Thyroid gland (tissue), 4 donors: ENCODE measurements at regions not wholly inside any gene's neighbourhood (a gene's known extent, or its start where the extent isn't known, plus 50 kb on each side); places are given as distances from the start of the nearest gene placed in this dataset.

Experiments used
- DNase-seq, 2 donors: peaks; one replicate each; pipeline ENCODE4 v3.0.0-alpha.2; 2019
- H3K27ac ChIP-seq, 3 donors: fragments of 200-600 bp; sonication (generic); 1 replicate in 2 of 3; 2 replicates in 1 of 3; pipeline ENCODE4 v1.5.1; 2016 to 2019; ENCODE audit warnings: mild to moderate bottlenecking in 1 of 3, moderate library complexity in 1 of 3
- H3K27me3 ChIP-seq: fragments of 200-600 bp; sonication (generic); one replicate; pipeline ENCODE4 v1.5.1; 2019
- H3K36me3 ChIP-seq, 2 donors: fragments of 200-600 bp; sonication (generic); one replicate each; pipeline ENCODE4 v1.5.1; 2016 to 2019
- H3K4me1 ChIP-seq, 2 donors: fragments of 200-600 bp; sonication (generic); one replicate each; pipeline ENCODE4 v1.5.1; 2017 to 2019
- H3K4me3 ChIP-seq, 3 donors: fragments of 200-600 bp; sonication (generic); replicated peaks in 1 of 3; 1 replicate in 2 of 3; 2 replicates in 1 of 3; pipeline ENCODE4 v1.5.1; 2016; ENCODE audit warnings: mild to moderate bottlenecking in 1 of 3
- H3K9me3 ChIP-seq: fragments of 200-600 bp; sonication (generic); one replicate; pipeline ENCODE4 v1.5.1; 2017
- CTCF ChIP-seq, 6 experiments: fragments of 200-600 bp in 3 of 6; fragments of 450-650 bp in 3 of 6; sonication (generic) in 3 of 6; IDR thresholded peaks; one replicate each; pipeline ENCODE4 v1.5.1; 2016 to 2019; ENCODE audit warnings: antibody characterized with exemption in 6 of 6, mild to moderate bottlenecking in 2 of 6, inconsistent platforms in 1 of 6, moderate library complexity in 1 of 6
- POLR2A ChIP-seq, 2 donors: fragments of 450-650 bp; IDR thresholded peaks; one replicate each; pipeline ENCODE4 v1.6.1; 2017; ENCODE audit warnings: antibody characterized with exemption in 2 of 2, mild to moderate bottlenecking in 2 of 2, moderate library complexity in 1 of 2
- WGBS, 2 donors: methylation state at CpG; one replicate each; pipeline ENCODE4 v1.1.5; 2017; 5-methylcytosine and 5-hydroxymethylcytosine counted together
- intact Hi-C: fragments of 100-400 bp; cut with DNase I; formaldehyde crosslinking; loops from one replicate; pipeline ENCODE4 v1.15.1; 2023

- no peak overlapping the region for H3K27ac ChIP-seq
- no peak overlapping the region for H3K4me3 ChIP-seq
- no peaks in the 10 kb centered on the region for H3K9me3 ChIP-seq
- TF ChIP-seq POLR2A (IDR thresholded peaks at IDR 0.05) (no peak), CTCF (IDR thresholded peaks at IDR 0.05) (no peak)
- H3K36me3 ChIP-seq = no peaks in the 10 kb centered on the region
- intact Hi-C loops = no loop called here
- H3K27me3 ChIP-seq = no peaks in the 10 kb centered on the region
- H3K4me1 ChIP-seq = no peaks in the 10 kb centered on the region
- WGBS, 2 donors = 91 to 95% methylated on average over 14 to 31 of the region's 31 CpGs
- no peak for DNase-seq
Measured at GRCh38 chr4:132062611-132063239, 1086.4 kb upstream of the PCDH10 start.

- WGBS, 2 donors = 35 to 36% methylated on average over 1 of the region's 1 CpG
- DNase-seq = no peak
- Histone ChIP-seq H3K9me3 (no peaks in the 10 kb centered on the region), H3K4me1 (no peaks in the 10 kb centered on the region), H3K4me3 (no peak overlapping the region), H3K27me3 (no peaks in the 10 kb centered on the region), H3K27ac (no peak overlapping the region), H3K36me3 (no peaks in the 10 kb centered on the region)
- intact Hi-C loops = no loop called here
- no peak for TF ChIP-seq POLR2A (IDR thresholded peaks at IDR 0.05)
Measured at GRCh38 chr4:132063829-132064228, 1085.3 kb upstream of the PCDH10 start.

GRCh38 chr4:132065940-132066495, 1083.1 kb upstream of the PCDH10 start:
- Histone ChIP-seq H3K36me3 (no peaks in the 10 kb centered on the region), H3K27ac (no peak overlapping the region), H3K9me3 (no peaks in the 10 kb centered on the region), H3K27me3 (no peaks in the 10 kb centered on the region), H3K4me1 (no peaks in the 10 kb centered on the region), H3K4me3 (no peak overlapping the region)
- intact Hi-C loops = no loop called here
- WGBS, 2 donors = 73 to 74% methylated on average over 2 of the region's 2 CpGs
- DNase-seq = no peak
- TF ChIP-seq POLR2A (IDR thresholded peaks at IDR 0.05) = no peak
- TF ChIP-seq CTCF (IDR thresholded peaks at IDR 0.05) = no peak

GRCh38 chr4:132071815-132072214, 1077.3 kb upstream of the PCDH10 start:
- no peaks in the 10 kb centered on the region for H3K4me1 ChIP-seq
- TF ChIP-seq CTCF (IDR thresholded peaks at IDR 0.05) = no peak
- no peak for TF ChIP-seq POLR2A (IDR thresholded peaks at IDR 0.05)
- no peaks in the 10 kb centered on the region for H3K36me3 ChIP-seq
- no peaks in the 10 kb centered on the region for H3K27me3 ChIP-seq
- H3K9me3 ChIP-seq = no peaks in the 10 kb centered on the region
- intact Hi-C loops = no loop called here
- 88 to 93% methylated on average over 1 of the region's 1 CpG for WGBS, 2 donors
- DNase-seq = no peak
- H3K4me3 ChIP-seq = no peak overlapping the region
- H3K27ac ChIP-seq = no peak overlapping the region

- TF ChIP-seq CTCF (IDR thresholded peaks at IDR 0.05) (no peak), POLR2A (IDR thresholded peaks at IDR 0.05) (no peak)
- Histone ChIP-seq H3K27me3 (no peaks in the 10 kb centered on the region), H3K36me3 (no peaks in the 10 kb centered on the region), H3K9me3 (no peaks in the 10 kb centered on the region), H3K27ac (no peak overlapping the region), H3K4me3 (no peak overlapping the region), H3K4me1 (no peaks in the 10 kb centered on the region)
- intact Hi-C loops = no loop called here
- WGBS, 2 donors = 83 to 84% methylated on average over 2 of the region's 2 CpGs
- no peak for DNase-seq
Measured at GRCh38 chr4:132076829-132077228, 1072.3 kb upstream of the PCDH10 start.
